GM12874 (cell line): ENCODE measurements at regions not wholly inside any gene's neighbourhood (a gene's known extent, or its start where the extent isn't known, plus 50 kb on each side); places are given as distances from the start of the nearest gene placed in this dataset.

ENCODE experiments used
- CTCF ChIP-seq: IDR thresholded peaks from 2 replicates; pipeline ENCODE4 v1.5.1; 2011; ENCODE audit warnings: low read depth, mild to moderate bottlenecking, control low read depth, low read length, moderate library complexity; ENCODE audit not compliant: insufficient read depth

DNA sequence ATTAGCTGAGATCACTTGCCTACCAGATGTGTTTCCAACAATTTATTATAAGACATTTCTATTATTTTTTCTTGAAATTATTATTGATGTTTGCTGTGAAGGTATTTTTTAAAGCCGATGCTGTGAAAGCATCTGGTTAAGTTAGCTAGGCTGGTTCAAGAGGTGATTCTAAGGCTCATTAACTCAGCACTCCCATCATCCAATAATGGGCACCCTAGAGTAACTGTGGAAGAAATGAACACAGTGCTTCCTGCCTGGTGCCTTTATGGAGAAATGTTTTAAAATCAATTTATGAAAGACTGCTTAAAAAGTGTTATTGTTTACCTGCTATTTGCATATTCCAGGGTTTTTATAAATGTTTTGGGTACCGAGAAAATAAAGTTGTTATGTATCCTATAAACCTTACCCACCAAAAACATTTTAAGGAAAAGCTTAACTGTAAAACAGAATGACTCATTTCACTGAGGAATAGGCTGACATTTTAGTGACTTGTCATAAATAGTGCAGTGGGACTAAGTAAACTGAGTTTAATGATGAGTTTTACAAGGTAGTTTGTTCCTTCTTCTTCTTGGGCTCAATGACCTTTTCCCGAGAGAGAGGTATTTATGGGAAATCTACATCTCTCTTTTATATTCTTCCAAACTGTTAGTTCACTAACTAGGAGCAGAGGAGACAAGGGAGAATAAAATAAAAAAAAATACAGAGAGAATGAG, 310.0 kb upstream of the AADAT start:
- no peak for TF ChIP-seq CTCF

GRCh38 chr4:170398218-170398617, 308.5 kb upstream of the AADAT start:
- TF ChIP-seq CTCF: no peak

GRCh38 chr4:170395773-170396172, 306.0 kb upstream of the AADAT start:
- no peak for TF ChIP-seq CTCF

GRCh38 chr4:170391066-170391740, 301.4 kb upstream of the AADAT start:
- TF ChIP-seq CTCF: no peak

- TF ChIP-seq CTCF: no peak
These were observed 299.7 kb upstream of the AADAT start for GRCh38 chr4:170389411-170389810.

- TF ChIP-seq CTCF: no peak
These were observed 298.5 kb upstream of the AADAT start for GRCh38 chr4:170388255-170388654.

DNA sequence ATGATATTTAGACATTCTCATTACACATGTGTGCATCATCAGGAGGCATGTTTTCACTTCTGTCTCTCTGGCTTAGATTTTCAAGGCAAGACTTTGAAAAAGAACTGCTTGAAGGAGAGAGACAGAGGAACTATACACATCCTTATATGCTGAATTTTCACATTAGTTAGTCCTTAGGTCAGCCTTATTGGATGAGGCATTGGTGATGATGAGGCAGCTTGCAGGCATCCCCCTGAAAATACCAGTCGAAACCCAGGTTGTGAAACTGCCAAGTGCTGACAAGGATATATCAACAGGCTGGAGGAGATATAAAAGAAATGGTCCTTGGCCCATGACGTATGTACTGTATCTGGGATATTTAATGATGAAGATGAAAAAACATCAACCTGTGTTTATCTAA, 297.2 kb upstream of the AADAT start:
- no peak for TF ChIP-seq CTCF
